Smooth muscle cell (in vitro differentiated cells): ENCODE measurements at regions not wholly inside any gene's neighbourhood (a gene's known extent, or its start where the extent isn't known, plus 50 kb on each side); places are given as distances from the start of the nearest gene placed in this dataset.

Experiments
- DNase-seq: peaks from one replicate; lab custom pipeline; 2025; ENCODE audit not compliant: unreplicated experiment; lab: John Stamatoyannopoulos, UW
- H2AFZ ChIP-seq: fragments of 200-600 bp; sonication (generic); 2 replicates; pipeline ENCODE4 v1.6.0; 2016; ENCODE audit warnings: antibody characterized with exemption, low read depth, mild to moderate bottlenecking
- H3F3A ChIP-seq: fragments of 200-600 bp; sonication (generic); 2 replicates; pipeline ENCODE4 v1.6.0; 2017; ENCODE audit warnings: antibody characterized with exemption, low read depth
- H3K27ac ChIP-seq: fragments of 200-600 bp; sonication (generic); 2 replicates; pipeline ENCODE4 v1.5.1; 2016; ENCODE audit warnings: low read depth, mild to moderate bottlenecking
- H3K27me3 ChIP-seq: fragments of 200-600 bp; sonication (generic); 2 replicates; pipeline ENCODE4 v1.6.1; 2016; ENCODE audit warnings: low read depth, mild to moderate bottlenecking
- H3K36me3 ChIP-seq: fragments of 200-600 bp; sonication (generic); 2 replicates; pipeline ENCODE4 v1.5.1; 2016; ENCODE audit warnings: low read depth
- H3K4me1 ChIP-seq: fragments of 200-600 bp; sonication (generic); 2 replicates; pipeline ENCODE4 v1.5.1; 2016; ENCODE audit warnings: low read depth
- H3K4me2 ChIP-seq: fragments of 200-600 bp; sonication (generic); 2 replicates; pipeline ENCODE4 v1.6.0; 2016; ENCODE audit warnings: mild to moderate bottlenecking
- H3K4me3 ChIP-seq: fragments of 200-600 bp; sonication (generic); 2 replicates; pipeline ENCODE4 v1.5.1; 2016; ENCODE audit warnings: mild to moderate bottlenecking
- H3K79me2 ChIP-seq: fragments of 200-600 bp; sonication (generic); 2 replicates; pipeline ENCODE4 v1.6.0; 2016; ENCODE audit warnings: low read depth, mild to moderate bottlenecking
- H3K9ac ChIP-seq: fragments of 200-600 bp; sonication (generic); 2 replicates; pipeline ENCODE4 v1.6.0; 2016; ENCODE audit warnings: low read depth
- H3K9me3 ChIP-seq: fragments of 200-600 bp; sonication (generic); replicated peaks from 2 replicates; pipeline ENCODE4 v1.5.1; 2016; ENCODE audit warnings: low read depth
- H4K20me1 ChIP-seq: fragments of 200-600 bp; sonication (generic); 2 replicates; pipeline ENCODE4 v1.6.0; 2016; ENCODE audit warnings: low read depth
- WGBS: methylation state at CpG from one replicate; pipeline ENCODE4 v1.1.7; 2016; ENCODE audit warnings: low lambda C conversion rate; 5-methylcytosine and 5-hydroxymethylcytosine counted together
- TF ChIP-seq, protein P1 (sequence below): fragments of 200-600 bp; sonication (generic); IDR thresholded peaks from 2 replicates; pipeline ENCODE4 v1.5.1; 2017; ENCODE audit warnings: borderline replicate concordance, mild to moderate bottlenecking, antibody characterized with exemption; ENCODE audit not compliant: insufficient read depth, poor library complexity, severe bottlenecking

DNA sequence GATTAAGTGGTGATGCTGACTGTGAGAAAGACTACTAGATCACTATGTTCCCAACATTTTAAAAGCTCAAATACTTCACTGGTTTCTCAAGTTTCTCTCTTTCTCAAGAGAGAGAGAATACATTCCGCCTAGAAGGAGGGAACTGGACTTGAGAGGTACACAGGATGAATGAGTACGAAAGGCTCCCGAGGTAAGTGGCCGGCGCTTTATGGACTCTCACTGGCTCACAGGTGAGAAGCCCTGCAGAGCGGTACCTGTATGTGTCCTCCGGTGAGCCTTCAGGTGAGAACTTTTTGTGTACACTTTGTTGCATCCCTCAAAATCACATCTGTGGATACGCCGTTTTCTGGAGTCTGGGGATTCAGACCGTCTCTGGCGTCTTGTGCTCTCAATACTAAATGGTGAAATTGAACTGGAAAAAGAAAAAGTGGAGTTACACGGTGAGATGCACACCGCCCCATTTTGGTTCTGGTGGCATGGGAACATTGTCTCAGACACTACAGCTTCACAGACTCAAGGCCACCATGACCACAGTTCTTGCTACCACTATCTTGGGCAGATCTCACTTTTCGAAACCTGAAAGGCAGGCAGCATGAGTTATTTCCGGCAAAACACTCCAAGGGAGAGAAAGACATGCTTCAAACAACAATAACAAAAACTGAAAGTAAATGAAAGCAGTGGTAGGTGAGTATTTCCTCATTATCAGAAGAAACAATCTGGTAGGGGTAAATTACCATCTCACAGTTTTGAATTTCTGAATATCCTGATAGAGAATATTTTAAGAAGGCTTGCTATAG lies 418.9 kb downstream of the KLF12 start:
- no peak overlapping the region for H2AFZ ChIP-seq
- peak overlapping the region; percentile 50 for H3K9ac ChIP-seq
- no peaks in the 10 kb centered on the region for H4K20me1 ChIP-seq
- H3K9me3 ChIP-seq, result no peaks in the 10 kb centered on the region
- H3F3A ChIP-seq, result no peaks in the 10 kb centered on the region
- no peaks in the 10 kb centered on the region for H3K4me1 ChIP-seq
- no peaks in the 10 kb centered on the region for H3K79me2 ChIP-seq
- no peaks in the 10 kb centered on the region for H3K36me3 ChIP-seq
- H3K27ac ChIP-seq, result peak overlapping the region; percentile 81
- no peak overlapping the region for H3K4me2 ChIP-seq
- no peaks in the 10 kb centered on the region for H3K27me3 ChIP-seq
- no peak overlapping the region for H3K4me3 ChIP-seq
- whole genome bisulfite sequencing, result 97% methylated on average over 15 of the region's 15 CpGs
- DNase-seq, result no peak
- TF ChIP-seq, protein P1, sequence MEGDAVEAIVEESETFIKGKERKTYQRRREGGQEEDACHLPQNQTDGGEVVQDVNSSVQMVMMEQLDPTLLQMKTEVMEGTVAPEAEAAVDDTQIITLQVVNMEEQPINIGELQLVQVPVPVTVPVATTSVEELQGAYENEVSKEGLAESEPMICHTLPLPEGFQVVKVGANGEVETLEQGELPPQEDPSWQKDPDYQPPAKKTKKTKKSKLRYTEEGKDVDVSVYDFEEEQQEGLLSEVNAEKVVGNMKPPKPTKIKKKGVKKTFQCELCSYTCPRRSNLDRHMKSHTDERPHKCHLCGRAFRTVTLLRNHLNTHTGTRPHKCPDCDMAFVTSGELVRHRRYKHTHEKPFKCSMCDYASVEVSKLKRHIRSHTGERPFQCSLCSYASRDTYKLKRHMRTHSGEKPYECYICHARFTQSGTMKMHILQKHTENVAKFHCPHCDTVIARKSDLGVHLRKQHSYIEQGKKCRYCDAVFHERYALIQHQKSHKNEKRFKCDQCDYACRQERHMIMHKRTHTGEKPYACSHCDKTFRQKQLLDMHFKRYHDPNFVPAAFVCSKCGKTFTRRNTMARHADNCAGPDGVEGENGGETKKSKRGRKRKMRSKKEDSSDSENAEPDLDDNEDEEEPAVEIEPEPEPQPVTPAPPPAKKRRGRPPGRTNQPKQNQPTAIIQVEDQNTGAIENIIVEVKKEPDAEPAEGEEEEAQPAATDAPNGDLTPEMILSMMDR, result no peak

DNA sequence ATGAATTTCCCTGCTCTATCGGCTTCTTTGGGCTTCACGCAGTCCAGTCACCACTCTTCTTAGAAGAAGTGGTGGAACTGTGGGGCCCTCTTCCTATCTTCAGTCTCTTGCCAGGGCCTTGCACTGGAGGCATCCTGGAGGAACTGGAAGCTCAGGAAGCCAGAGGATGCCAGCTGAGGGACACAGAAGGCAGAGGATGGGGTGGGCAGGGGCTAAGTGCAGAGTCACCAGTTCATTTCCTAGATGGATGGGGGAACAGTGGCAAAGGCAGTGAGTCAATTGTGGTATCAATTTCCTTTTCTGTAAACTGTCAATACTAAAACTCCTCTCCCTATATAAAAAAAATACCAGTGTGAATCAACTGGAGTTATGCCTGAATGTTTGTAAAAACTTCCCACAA lies 419.7 kb downstream of the KLF12 start:
- TF ChIP-seq, protein P1, result no peak
- WGBS, result 92% methylated on average over 2 of the region's 2 CpGs
- DNase-seq, result no peak
- H3F3A ChIP-seq, result no peaks in the 10 kb centered on the region
- no peaks in the 10 kb centered on the region for H3K36me3 ChIP-seq
- no peak overlapping the region for H2AFZ ChIP-seq
- H4K20me1 ChIP-seq, result no peaks in the 10 kb centered on the region
- H3K4me1 ChIP-seq, result no peaks in the 10 kb centered on the region
- no peaks in the 10 kb centered on the region for H3K9me3 ChIP-seq
- H3K4me3 ChIP-seq, result no peak overlapping the region
- no peak overlapping the region for H3K4me2 ChIP-seq
- H3K79me2 ChIP-seq, result no peaks in the 10 kb centered on the region
- no peaks in the 10 kb centered on the region for H3K27me3 ChIP-seq
- H3K27ac ChIP-seq, result no peak overlapping the region
- H3K9ac ChIP-seq, result no peak overlapping the region

DNA sequence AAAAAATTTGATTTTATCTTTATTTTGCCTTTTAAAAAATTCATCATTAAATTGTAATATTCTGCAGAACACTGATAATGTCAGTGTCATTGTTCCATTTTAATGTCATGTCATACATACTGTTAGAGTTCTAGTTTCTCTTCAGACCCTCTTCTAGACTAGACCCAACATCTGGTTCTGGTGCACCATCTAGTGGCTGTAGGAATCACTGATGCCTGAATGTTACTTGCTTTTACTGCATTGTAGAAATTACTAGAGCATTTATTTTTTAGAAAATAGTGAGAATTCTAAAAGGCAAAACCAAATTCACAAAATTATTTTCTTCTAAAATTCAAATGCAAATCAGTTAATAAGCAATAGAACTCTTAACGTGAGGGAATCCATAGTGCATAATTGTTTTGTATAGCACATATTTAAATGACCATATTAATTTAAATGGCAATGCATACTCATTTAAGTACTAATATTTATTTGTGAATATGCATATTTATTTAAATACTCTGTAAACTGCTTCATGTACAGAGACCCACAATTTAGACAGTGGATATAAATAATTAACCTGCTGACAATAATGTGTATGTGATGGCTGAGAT lies 425.7 kb downstream of the KLF12 start:
- H2AFZ ChIP-seq, result no peak overlapping the region
- H4K20me1 ChIP-seq, result no peaks in the 10 kb centered on the region
- H3F3A ChIP-seq, result no peaks in the 10 kb centered on the region
- H3K9ac ChIP-seq, result no peak overlapping the region
- no peaks in the 10 kb centered on the region for H3K9me3 ChIP-seq
- H3K79me2 ChIP-seq, result no peaks in the 10 kb centered on the region
- no peak overlapping the region for H3K27ac ChIP-seq
- no peak overlapping the region for H3K4me3 ChIP-seq
- 2% methylated on average over 1 of the region's 1 CpG for WGBS
- no peak for DNase-seq
- H3K36me3 ChIP-seq, result no peaks in the 10 kb centered on the region
- no peak overlapping the region for H3K4me2 ChIP-seq
- TF ChIP-seq, protein P1, result peak; percentile 93
- H3K27me3 ChIP-seq, result no peaks in the 10 kb centered on the region
- no peaks in the 10 kb centered on the region for H3K4me1 ChIP-seq
